ENCODE measurements at regions not wholly inside any gene's neighbourhood (a gene's known extent, or its start where the extent isn't known, plus 50 kb on each side); places are given as distances from the start of the nearest gene placed in this dataset.

DNA sequence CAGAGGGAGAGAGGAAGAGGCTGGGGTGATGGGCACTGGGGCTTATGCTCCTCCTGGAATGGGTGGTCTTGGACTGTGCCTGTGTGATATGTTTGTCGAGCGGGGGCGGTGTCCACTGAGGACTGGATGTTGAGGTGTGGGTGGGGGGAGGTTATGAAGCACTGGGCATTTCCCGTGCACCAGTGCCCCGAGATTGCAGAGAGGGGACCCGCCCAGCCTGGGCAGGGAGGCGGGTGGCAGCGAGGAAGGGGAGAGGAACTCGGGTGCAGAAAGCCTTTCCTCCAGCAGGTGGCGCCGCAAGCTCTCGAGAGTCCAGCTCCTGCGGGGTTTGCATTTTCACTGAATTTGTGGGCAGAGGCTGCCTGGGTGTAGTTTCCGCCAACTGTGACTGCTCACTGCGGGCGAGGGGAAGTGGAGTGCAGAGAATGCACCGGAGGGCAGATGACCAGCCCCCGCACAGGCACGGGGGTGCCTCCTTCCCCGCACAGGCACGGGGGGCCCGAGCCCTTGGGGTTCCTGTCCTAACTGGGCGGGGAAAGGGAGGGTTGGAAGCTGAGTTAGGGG is 190.6 kb downstream of the SEC14L1 start:
- peaks cover 8% of the 10 kb centered on the region; the same call in 1 of the 3 replicates for H3K36me3 ChIP-seq (ENCODE audit: control insufficient read depth, insufficient read depth, low read length)
- CTCF ChIA-PET (ENCODE audit: low intra/inter-chr PET ratio) = interaction anchor here (0.6 to 2.8 kb wide), 5 partner anchors 41 to 683 kb away, joined by 3 to 43 read pairs (median 3); no protein-coding TSS in a partner anchor
- H3K27ac ChIP-seq (ENCODE audit: extremely low read depth, low read depth, low read length) = no peak overlapping the region
- in situ Hi-C loops (cut with MboI) (loop anchor here (5.0 kb wide), 1 partner anchor 171 kb away; no protein-coding TSS in a partner anchor), intact Hi-C loops (cut with micrococcal nuclease) (loop anchor here (1.0 to 5.0 kb wide), 3 partner anchors 41 to 164 kb away; no protein-coding TSS in a partner anchor)
- DNase-seq (ENCODE audit: extremely low read depth in 1 of 4, low spot score in 3 of 4) (peak; percentile 79 to 89 (median 86)), ATAC-seq (peak; percentile 94), FAIRE-seq (peak; percentile 80)
- no peak overlapping the region for H3K4me3 ChIP-seq
- H4K20me1 ChIP-seq (replicated peaks; ENCODE audit: control insufficient read depth, insufficient read depth, low read length) = peaks cover 30% of the 10 kb centered on the region
- no peaks in the 10 kb centered on the region for H3K27me3 ChIP-seq (ENCODE audit: control insufficient read depth in 2 of 2, insufficient read depth in 2 of 2, low read length in 2 of 2)
- peaks cover 0 to 36% of the 10 kb centered on the region in 2 experiments; a peak in 3 of 5 replicates for H3K4me1 ChIP-seq (replicated peaks in 1 of 2; ENCODE audit: control insufficient read depth in 2 of 2, insufficient read depth in 2 of 2, low read length in 2 of 2)
- POLR2A ChIA-PET = interaction anchor here (0.6 to 2.2 kb wide), 8 partner anchors 9 to 163 kb away, joined by 3 to 11 read pairs (median 4); no protein-coding TSS in a partner anchor
- H2AFZ ChIP-seq (ENCODE audit: low read depth, low read length) = no peak overlapping the region
- H3K4me2 ChIP-seq (ENCODE audit: insufficient read depth, low read length) = peak overlapping the region; percentile 31; the same call in 1 of the 2 replicates
- 0 out of 2 replicates have a peak, but pooled peaks cover 4% of the 10 kb centered on the region for H3K9me3 ChIP-seq (replicated peaks; ENCODE audit: control insufficient read depth, insufficient read depth, low read depth, low read length)
- H3K79me2 ChIP-seq (ENCODE audit: control insufficient read depth, insufficient read depth, low read length) = peaks cover 81% of the 10 kb centered on the region
- 16% methylated on average over 17 of the region's 23 CpGs for WGBS (ENCODE audit: insufficient coverage, low coverage, missing lambda C conversion rate)
- H3K9ac ChIP-seq (ENCODE audit: insufficient read depth in 1 of 2, low read depth in 2 of 2, low read length in 2 of 2) = no peak overlapping the region
- BruUV-seq (replicated peaks) = no TSS peak
- H3K9me1 ChIP-seq (ENCODE audit: control insufficient read depth, insufficient read depth, low read length) = no peaks in the 10 kb centered on the region
- TF ChIP-seq SOX6 (IDR thresholded peaks at IDR 0.05) = no peak
- TF ChIP-seq SMAD2 (IDR thresholded peaks at IDR 0.05; ENCODE audit: low read depth, low read length) = no peak
- TF ChIP-seq, protein P1, sequence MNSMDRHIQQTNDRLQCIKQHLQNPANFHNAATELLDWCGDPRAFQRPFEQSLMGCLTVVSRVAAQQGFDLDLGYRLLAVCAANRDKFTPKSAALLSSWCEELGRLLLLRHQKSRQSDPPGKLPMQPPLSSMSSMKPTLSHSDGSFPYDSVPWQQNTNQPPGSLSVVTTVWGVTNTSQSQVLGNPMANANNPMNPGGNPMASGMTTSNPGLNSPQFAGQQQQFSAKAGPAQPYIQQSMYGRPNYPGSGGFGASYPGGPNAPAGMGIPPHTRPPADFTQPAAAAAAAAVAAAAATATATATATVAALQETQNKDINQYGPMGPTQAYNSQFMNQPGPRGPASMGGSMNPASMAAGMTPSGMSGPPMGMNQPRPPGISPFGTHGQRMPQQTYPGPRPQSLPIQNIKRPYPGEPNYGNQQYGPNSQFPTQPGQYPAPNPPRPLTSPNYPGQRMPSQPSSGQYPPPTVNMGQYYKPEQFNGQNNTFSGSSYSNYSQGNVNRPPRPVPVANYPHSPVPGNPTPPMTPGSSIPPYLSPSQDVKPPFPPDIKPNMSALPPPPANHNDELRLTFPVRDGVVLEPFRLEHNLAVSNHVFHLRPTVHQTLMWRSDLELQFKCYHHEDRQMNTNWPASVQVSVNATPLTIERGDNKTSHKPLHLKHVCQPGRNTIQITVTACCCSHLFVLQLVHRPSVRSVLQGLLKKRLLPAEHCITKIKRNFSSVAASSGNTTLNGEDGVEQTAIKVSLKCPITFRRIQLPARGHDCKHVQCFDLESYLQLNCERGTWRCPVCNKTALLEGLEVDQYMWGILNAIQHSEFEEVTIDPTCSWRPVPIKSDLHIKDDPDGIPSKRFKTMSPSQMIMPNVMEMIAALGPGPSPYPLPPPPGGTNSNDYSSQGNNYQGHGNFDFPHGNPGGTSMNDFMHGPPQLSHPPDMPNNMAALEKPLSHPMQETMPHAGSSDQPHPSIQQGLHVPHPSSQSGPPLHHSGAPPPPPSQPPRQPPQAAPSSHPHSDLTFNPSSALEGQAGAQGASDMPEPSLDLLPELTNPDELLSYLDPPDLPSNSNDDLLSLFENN (IDR thresholded peaks at IDR 0.05; ENCODE audit: low read depth in 2 of 2, low read length in 2 of 2) = no peak
- no peak for TF ChIP-seq ZNF133 (CRISPR knock-in tag; IDR thresholded peaks at IDR 0.05)
- TF ChIP-seq, protein P2, sequence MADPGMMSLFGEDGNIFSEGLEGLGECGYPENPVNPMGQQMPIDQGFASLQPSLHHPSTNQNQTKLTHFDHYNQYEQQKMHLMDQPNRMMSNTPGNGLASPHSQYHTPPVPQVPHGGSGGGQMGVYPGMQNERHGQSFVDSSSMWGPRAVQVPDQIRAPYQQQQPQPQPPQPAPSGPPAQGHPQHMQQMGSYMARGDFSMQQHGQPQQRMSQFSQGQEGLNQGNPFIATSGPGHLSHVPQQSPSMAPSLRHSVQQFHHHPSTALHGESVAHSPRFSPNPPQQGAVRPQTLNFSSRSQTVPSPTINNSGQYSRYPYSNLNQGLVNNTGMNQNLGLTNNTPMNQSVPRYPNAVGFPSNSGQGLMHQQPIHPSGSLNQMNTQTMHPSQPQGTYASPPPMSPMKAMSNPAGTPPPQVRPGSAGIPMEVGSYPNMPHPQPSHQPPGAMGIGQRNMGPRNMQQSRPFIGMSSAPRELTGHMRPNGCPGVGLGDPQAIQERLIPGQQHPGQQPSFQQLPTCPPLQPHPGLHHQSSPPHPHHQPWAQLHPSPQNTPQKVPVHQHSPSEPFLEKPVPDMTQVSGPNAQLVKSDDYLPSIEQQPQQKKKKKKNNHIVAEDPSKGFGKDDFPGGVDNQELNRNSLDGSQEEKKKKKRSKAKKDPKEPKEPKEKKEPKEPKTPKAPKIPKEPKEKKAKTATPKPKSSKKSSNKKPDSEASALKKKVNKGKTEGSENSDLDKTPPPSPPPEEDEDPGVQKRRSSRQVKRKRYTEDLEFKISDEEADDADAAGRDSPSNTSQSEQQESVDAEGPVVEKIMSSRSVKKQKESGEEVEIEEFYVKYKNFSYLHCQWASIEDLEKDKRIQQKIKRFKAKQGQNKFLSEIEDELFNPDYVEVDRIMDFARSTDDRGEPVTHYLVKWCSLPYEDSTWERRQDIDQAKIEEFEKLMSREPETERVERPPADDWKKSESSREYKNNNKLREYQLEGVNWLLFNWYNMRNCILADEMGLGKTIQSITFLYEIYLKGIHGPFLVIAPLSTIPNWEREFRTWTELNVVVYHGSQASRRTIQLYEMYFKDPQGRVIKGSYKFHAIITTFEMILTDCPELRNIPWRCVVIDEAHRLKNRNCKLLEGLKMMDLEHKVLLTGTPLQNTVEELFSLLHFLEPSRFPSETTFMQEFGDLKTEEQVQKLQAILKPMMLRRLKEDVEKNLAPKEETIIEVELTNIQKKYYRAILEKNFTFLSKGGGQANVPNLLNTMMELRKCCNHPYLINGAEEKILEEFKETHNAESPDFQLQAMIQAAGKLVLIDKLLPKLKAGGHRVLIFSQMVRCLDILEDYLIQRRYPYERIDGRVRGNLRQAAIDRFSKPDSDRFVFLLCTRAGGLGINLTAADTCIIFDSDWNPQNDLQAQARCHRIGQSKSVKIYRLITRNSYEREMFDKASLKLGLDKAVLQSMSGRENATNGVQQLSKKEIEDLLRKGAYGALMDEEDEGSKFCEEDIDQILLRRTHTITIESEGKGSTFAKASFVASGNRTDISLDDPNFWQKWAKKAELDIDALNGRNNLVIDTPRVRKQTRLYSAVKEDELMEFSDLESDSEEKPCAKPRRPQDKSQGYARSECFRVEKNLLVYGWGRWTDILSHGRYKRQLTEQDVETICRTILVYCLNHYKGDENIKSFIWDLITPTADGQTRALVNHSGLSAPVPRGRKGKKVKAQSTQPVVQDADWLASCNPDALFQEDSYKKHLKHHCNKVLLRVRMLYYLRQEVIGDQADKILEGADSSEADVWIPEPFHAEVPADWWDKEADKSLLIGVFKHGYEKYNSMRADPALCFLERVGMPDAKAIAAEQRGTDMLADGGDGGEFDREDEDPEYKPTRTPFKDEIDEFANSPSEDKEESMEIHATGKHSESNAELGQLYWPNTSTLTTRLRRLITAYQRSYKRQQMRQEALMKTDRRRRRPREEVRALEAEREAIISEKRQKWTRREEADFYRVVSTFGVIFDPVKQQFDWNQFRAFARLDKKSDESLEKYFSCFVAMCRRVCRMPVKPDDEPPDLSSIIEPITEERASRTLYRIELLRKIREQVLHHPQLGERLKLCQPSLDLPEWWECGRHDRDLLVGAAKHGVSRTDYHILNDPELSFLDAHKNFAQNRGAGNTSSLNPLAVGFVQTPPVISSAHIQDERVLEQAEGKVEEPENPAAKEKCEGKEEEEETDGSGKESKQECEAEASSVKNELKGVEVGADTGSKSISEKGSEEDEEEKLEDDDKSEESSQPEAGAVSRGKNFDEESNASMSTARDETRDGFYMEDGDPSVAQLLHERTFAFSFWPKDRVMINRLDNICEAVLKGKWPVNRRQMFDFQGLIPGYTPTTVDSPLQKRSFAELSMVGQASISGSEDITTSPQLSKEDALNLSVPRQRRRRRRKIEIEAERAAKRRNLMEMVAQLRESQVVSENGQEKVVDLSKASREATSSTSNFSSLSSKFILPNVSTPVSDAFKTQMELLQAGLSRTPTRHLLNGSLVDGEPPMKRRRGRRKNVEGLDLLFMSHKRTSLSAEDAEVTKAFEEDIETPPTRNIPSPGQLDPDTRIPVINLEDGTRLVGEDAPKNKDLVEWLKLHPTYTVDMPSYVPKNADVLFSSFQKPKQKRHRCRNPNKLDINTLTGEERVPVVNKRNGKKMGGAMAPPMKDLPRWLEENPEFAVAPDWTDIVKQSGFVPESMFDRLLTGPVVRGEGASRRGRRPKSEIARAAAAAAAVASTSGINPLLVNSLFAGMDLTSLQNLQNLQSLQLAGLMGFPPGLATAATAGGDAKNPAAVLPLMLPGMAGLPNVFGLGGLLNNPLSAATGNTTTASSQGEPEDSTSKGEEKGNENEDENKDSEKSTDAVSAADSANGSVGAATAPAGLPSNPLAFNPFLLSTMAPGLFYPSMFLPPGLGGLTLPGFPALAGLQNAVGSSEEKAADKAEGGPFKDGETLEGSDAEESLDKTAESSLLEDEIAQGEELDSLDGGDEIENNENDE (IDR thresholded peaks at IDR 0.05; ENCODE audit: low read depth, low read length) = no peak
- no peak for TF ChIP-seq TAF7 (tag; IDR thresholded peaks at IDR 0.05)
